Progenitor cell of endocrine pancreas (in vitro differentiated cells): ENCODE measurements at regions not wholly inside any gene's neighbourhood (a gene's known extent, or its start where the extent isn't known, plus 50 kb on each side); places are given as distances from the start of the nearest gene placed in this dataset.

Experiments
- DNase-seq: peaks from one replicate; pipeline ENCODE4 v3.0.0; 2021; ENCODE audit warnings: low spot score; ENCODE audit not compliant: unreplicated experiment
- H3K27ac Mint-ChIP-seq: 2 replicates; pipeline ENCODE4 v1.8.0; 2021; ENCODE audit warnings: mild to moderate bottlenecking, moderate library complexity, mixed read lengths
- H3K27me3 Mint-ChIP-seq: 2 replicates; pipeline ENCODE4 v1.8.0; 2021; ENCODE audit warnings: mixed read lengths
- H3K36me3 Mint-ChIP-seq: 2 replicates; pipeline ENCODE4 v1.8.0; 2022; ENCODE audit warnings: mixed read lengths; ENCODE audit not compliant: insufficient read depth
- H3K4me1 Mint-ChIP-seq: 2 replicates; pipeline ENCODE4 v1.8.0; 2021; ENCODE audit warnings: low read depth, mixed read lengths
- H3K4me3 Mint-ChIP-seq: 2 replicates; pipeline ENCODE4 v1.8.0; 2021; ENCODE audit warnings: low read depth, mild to moderate bottlenecking, moderate library complexity, mixed read lengths
- H3K9me3 Mint-ChIP-seq: 2 replicates; pipeline ENCODE4 v1.8.0; 2021; ENCODE audit warnings: low read depth, mixed read lengths
- CTCF ChIP-seq: fragments of 200-600 bp; sonication (generic); IDR thresholded peaks from one replicate; pipeline ENCODE4 v1.5.0; 2021; ENCODE audit warnings: antibody characterized with exemption, mild to moderate bottlenecking; ENCODE audit not compliant: unreplicated experiment

- no peak for DNase-seq
- TF ChIP-seq CTCF, result no peak
- H3K36me3 Mint-ChIP-seq, result no peaks in the 10 kb centered on the region
- no peak overlapping the region for H3K4me3 Mint-ChIP-seq
- no peaks in the 10 kb centered on the region for H3K9me3 Mint-ChIP-seq
- no peaks in the 10 kb centered on the region for H3K4me1 Mint-ChIP-seq
- no peak overlapping the region for H3K27ac Mint-ChIP-seq
- peaks cover 14% of the 10 kb centered on the region for H3K27me3 Mint-ChIP-seq
Measured at GRCh38 chr2:23301136-23301535, 83.8 kb upstream of the KLHL29 start.

GRCh38 chr2:23302591-23302990 is 82.4 kb upstream of the KLHL29 start:
- H3K4me3 Mint-ChIP-seq, result no peak overlapping the region
- TF ChIP-seq CTCF, result no peak
- H3K4me1 Mint-ChIP-seq, result no peaks in the 10 kb centered on the region
- peaks cover 20% of the 10 kb centered on the region for H3K27me3 Mint-ChIP-seq
- no peak for DNase-seq
- no peaks in the 10 kb centered on the region for H3K9me3 Mint-ChIP-seq
- H3K36me3 Mint-ChIP-seq, result no peaks in the 10 kb centered on the region
- H3K27ac Mint-ChIP-seq, result no peak overlapping the region

GRCh38 chr2:23306401-23306800 is 78.6 kb upstream of the KLHL29 start:
- no peaks in the 10 kb centered on the region for H3K4me1 Mint-ChIP-seq
- no peak for TF ChIP-seq CTCF
- H3K4me3 Mint-ChIP-seq, result no peak overlapping the region
- H3K9me3 Mint-ChIP-seq, result no peaks in the 10 kb centered on the region
- peaks cover 20% of the 10 kb centered on the region for H3K27me3 Mint-ChIP-seq
- H3K27ac Mint-ChIP-seq, result no peak overlapping the region
- DNase-seq, result no peak
- no peaks in the 10 kb centered on the region for H3K36me3 Mint-ChIP-seq

- H3K36me3 Mint-ChIP-seq, result no peaks in the 10 kb centered on the region
- peaks cover 16% of the 10 kb centered on the region for H3K27me3 Mint-ChIP-seq
- TF ChIP-seq CTCF, result no peak
Measured at GRCh38 chr2:23311186-23311585, 73.8 kb upstream of the KLHL29 start.

GRCh38 chr2:23312996-23313606 is 71.9 kb upstream of the KLHL29 start:
- H3K27me3 Mint-ChIP-seq, result peaks cover 7% of the 10 kb centered on the region
- no peaks in the 10 kb centered on the region for H3K36me3 Mint-ChIP-seq
- TF ChIP-seq CTCF, result peak; percentile 73
- H3K4me1 Mint-ChIP-seq, result peaks cover 8% of the 10 kb centered on the region
- H3K9me3 Mint-ChIP-seq, result no peaks in the 10 kb centered on the region
- no peak overlapping the region for H3K27ac Mint-ChIP-seq
- no peak overlapping the region for H3K4me3 Mint-ChIP-seq
- no peak for DNase-seq

More at GRCh38 chr2:23311186-23311585, 73.8 kb upstream of the KLHL29 start:
- Mint-ChIP-seq H3K27ac (no peak overlapping the region), H3K4me3 (no peak overlapping the region), H3K9me3 (no peaks in the 10 kb centered on the region), H3K4me1 (peaks cover 8% of the 10 kb centered on the region)
- no peak for DNase-seq
